K562 (cell line): ENCODE measurements at regions not wholly inside any gene's neighbourhood (a gene's known extent, or its start where the extent isn't known, plus 50 kb on each side); places are given as distances from the start of the nearest gene placed in this dataset.

ENCODE experiments used
- ATAC-seq: fragments of 200-7000 bp; cut with Tn5 transposase; 3 replicates; pipeline ENCODE4 v1.9.1; 2020; ENCODE audit warnings: moderate library complexity
- BruUV-seq: library from RNA; stranded (reverse); fragments of 400-500 nt; replicated peaks from 2 replicates; lab custom pipeline; 2021; lab: Mats Ljungman, UMichigan
- CTCF ChIA-PET: fragments of 300-600 bp; formaldehyde crosslinking; extraction: SDS; loops from one replicate; lab custom pipeline; 2021; ENCODE audit warnings: low intra/inter-chr PET ratio; lab: Yijun Ruan, JAX
- POLR2A ChIA-PET: fragments of 300-600, 350-650 bp; sonication (Branson Sonifier 250); formaldehyde crosslinking; extraction: SDS; loops from one replicate; lab custom pipeline; 2021; ENCODE audit warnings: antibody characterized with exemption, inconsistent platforms; lab: Yijun Ruan, JAX
- DNase-seq, 4 experiments: peaks; one replicate each; pipeline versions ENCODE4 v3.0.0 to v3.0.0-alpha.2; 2011 to 2018; ENCODE audit warnings: low spot score in 3 of 4, mixed read lengths in 3 of 4; ENCODE audit errors: extremely low read depth in 1 of 4
- FAIRE-seq: peaks from 2 replicates; lab custom pipeline; 2011; peaks lifted over from hg19 to GRCh38; lab: Jason Lieb, UNC
- H2AFZ ChIP-seq: 2 replicates; pipeline ENCODE4 v1.6.0; 2011; ENCODE audit warnings: low read depth, low read length, control low read depth, inconsistent platforms
- H3K27ac ChIP-seq: fragments of 200-600 bp; 3 replicates; pipeline ENCODE4 v1.8.0; 2011; ENCODE audit warnings: low read depth, mild to moderate bottlenecking, control low read depth, inconsistent platforms, low read length, moderate library complexity, mixed read lengths; ENCODE audit errors: extremely low read depth
- H3K27me3 ChIP-seq, 2 experiments: fragments of 300-600 bp in 1 of 2; 2 replicates in 1 of 2; 3 replicates in 1 of 2; pipeline versions ENCODE4 v1.6.0 to v1.8.0; 2011; ENCODE audit warnings: inconsistent platforms in 2 of 2, low read length in 2 of 2, mild to moderate bottlenecking in 1 of 2, mixed read lengths in 1 of 2, moderate library complexity in 1 of 2; ENCODE audit not compliant: control insufficient read depth in 2 of 2, insufficient read depth in 2 of 2
- H3K36me3 ChIP-seq: fragments of 300-600 bp; 3 replicates; pipeline ENCODE4 v1.8.0; 2011; ENCODE audit warnings: mild to moderate bottlenecking, low read length, inconsistent platforms; ENCODE audit not compliant: control insufficient read depth, insufficient read depth
- H3K4me1 ChIP-seq, 2 experiments: fragments of 200-600 bp in 1 of 2; replicated peaks in 1 of 2; 2 replicates in 1 of 2; 3 replicates in 1 of 2; pipeline versions ENCODE4 v1.5.1 to v1.8.0; 2011; ENCODE audit warnings: inconsistent platforms in 2 of 2, low read length in 2 of 2, mild to moderate bottlenecking in 1 of 2, mixed read lengths in 1 of 2, moderate library complexity in 1 of 2; ENCODE audit not compliant: control insufficient read depth in 2 of 2, insufficient read depth in 2 of 2
- H3K4me2 ChIP-seq: 2 replicates; pipeline ENCODE4 v1.6.1; 2011; ENCODE audit warnings: low read length, control low read depth, inconsistent platforms, mixed read lengths; ENCODE audit not compliant: insufficient read depth
- H3K4me3 ChIP-seq: fragments of 200-600 bp; sonication (generic), shearing (Covaris generic); 2 replicates; pipeline ENCODE4 v1.5.1; 2016; ENCODE audit warnings: control low read depth, inconsistent platforms
- H3K79me2 ChIP-seq: fragments of 200-600 bp; 3 replicates; pipeline ENCODE4 v1.8.0; 2011; ENCODE audit warnings: low read length, inconsistent platforms; ENCODE audit not compliant: control insufficient read depth, insufficient read depth
- H3K9ac ChIP-seq, 2 experiments: 2 replicates each; pipeline versions ENCODE4 v1.6.0 to v1.6.1; 2011; ENCODE audit warnings: low read depth in 2 of 2, low read length in 2 of 2, control low read depth in 1 of 2, inconsistent platforms in 1 of 2, mild to moderate bottlenecking in 1 of 2, mixed read lengths in 1 of 2; ENCODE audit not compliant: insufficient read depth in 1 of 2
- H3K9me1 ChIP-seq: one replicate; pipeline ENCODE4 v1.6.0; 2011; ENCODE audit warnings: inconsistent platforms, mild to moderate bottlenecking, low read length, moderate library complexity; ENCODE audit not compliant: control insufficient read depth, insufficient read depth
- H3K9me3 ChIP-seq: replicated peaks from 2 replicates; pipeline ENCODE4 v1.5.1; 2011; ENCODE audit warnings: low read depth, low read length, inconsistent platforms; ENCODE audit not compliant: control insufficient read depth, insufficient read depth
- H4K20me1 ChIP-seq: replicated peaks from 2 replicates; pipeline ENCODE4 v1.6.1; 2011; ENCODE audit warnings: low read length, inconsistent platforms, mixed read lengths; ENCODE audit not compliant: control insufficient read depth, insufficient read depth
- ETV6 ChIP-seq, 3 experiments: fragments of 150-350 bp in 1 of 3; sonication (generic) in 1 of 3; formaldehyde crosslinking in 1 of 3; IDR thresholded peaks; 2 replicates each; pipeline versions ENCODE4 v1.6.1 to v1.8.0; 2014 to 2022; ENCODE audit warnings: borderline replicate concordance in 2 of 3, low read depth in 2 of 3, antibody characterized with exemption in 1 of 3, low read length in 1 of 3, mild to moderate bottlenecking in 1 of 3, missing genetic modification reagents in 1 of 3
- MAFK ChIP-seq: IDR thresholded peaks from 2 replicates; pipeline ENCODE4 v1.6.1; 2011; ENCODE audit warnings: low read length, improper control_type of control experiment
- NCOA1 ChIP-seq: fragments of 450-650 bp; IDR thresholded peaks from 2 replicates; pipeline ENCODE4 v1.6.1; 2016; ENCODE audit warnings: low read depth
- NR2C1 ChIP-seq, 2 experiments: fragments of 450-650 bp; IDR thresholded peaks; 2 replicates each; pipeline ENCODE4 v1.6.1; 2017; ENCODE audit warnings: mild to moderate bottlenecking in 2 of 2, antibody characterized with exemption in 1 of 2, inconsistent platforms in 1 of 2, missing compliant biosample characterization in 1 of 2, missing genetic modification characterization in 1 of 2
- PRPF4 ChIP-seq: fragments of 200-400 bp; formaldehyde crosslinking; IDR thresholded peaks from one replicate; pipeline ENCODE4 v1.6.1; 2017; ENCODE audit warnings: low read length, low read depth, mild to moderate bottlenecking; ENCODE audit not compliant: insufficient read depth, poor library complexity, severe bottlenecking
- ZNF316 ChIP-seq: fragments of 450-650 bp; IDR thresholded peaks from 2 replicates; pipeline ENCODE4 v1.6.1; 2016
- WGBS: fragments of 100-300 bp; shearing (Covaris generic); methylation state at CpG from one replicate; pipeline ENCODE4 v1.1.6; 2016; ENCODE audit warnings: low coverage, mixed read lengths; ENCODE audit not compliant: insufficient coverage; ENCODE audit errors: missing lambda C conversion rate; 5-methylcytosine and 5-hydroxymethylcytosine counted together
- in situ Hi-C: fragments of 300-500 bp; cut with MboI; formaldehyde crosslinking; loops from 4 replicates; pipeline ENCODE4 v1.15.0; 2018; ENCODE audit warnings: inconsistent platforms, mixed read lengths
- intact Hi-C: fragments of 100-400 bp; cut with micrococcal nuclease; formaldehyde crosslinking; loops from 2 replicates; pipeline ENCODE4 v1.14.2; 2022
- TF ChIP-seq, protein P1 (sequence below): sonication (generic); formaldehyde crosslinking; IDR thresholded peaks from 2 replicates; pipeline ENCODE4 v1.8.0; 2022; ENCODE audit warnings: mild to moderate bottlenecking, missing genetic modification reagents

DNA sequence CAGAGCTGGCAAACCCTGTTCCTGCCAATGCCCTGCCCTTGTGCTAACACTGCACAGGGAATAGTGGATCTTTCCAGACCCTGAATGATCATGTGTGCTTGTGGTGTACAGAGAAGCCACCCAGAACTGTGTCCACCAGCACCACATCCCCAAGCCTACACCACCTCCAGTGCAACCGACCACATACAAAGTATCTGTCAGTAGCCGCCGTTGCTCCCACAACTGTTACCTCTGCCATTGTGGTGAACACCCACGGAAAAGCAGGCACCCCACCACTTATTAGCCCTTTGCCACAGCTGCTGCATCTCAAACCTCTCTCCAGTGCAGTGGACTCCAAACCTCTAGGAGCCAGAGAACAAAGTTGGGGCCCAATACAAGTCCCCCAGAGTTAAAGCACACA is 1049.6 kb downstream of the TRHDE start (continued):
- TF ChIP-seq, protein P1, sequence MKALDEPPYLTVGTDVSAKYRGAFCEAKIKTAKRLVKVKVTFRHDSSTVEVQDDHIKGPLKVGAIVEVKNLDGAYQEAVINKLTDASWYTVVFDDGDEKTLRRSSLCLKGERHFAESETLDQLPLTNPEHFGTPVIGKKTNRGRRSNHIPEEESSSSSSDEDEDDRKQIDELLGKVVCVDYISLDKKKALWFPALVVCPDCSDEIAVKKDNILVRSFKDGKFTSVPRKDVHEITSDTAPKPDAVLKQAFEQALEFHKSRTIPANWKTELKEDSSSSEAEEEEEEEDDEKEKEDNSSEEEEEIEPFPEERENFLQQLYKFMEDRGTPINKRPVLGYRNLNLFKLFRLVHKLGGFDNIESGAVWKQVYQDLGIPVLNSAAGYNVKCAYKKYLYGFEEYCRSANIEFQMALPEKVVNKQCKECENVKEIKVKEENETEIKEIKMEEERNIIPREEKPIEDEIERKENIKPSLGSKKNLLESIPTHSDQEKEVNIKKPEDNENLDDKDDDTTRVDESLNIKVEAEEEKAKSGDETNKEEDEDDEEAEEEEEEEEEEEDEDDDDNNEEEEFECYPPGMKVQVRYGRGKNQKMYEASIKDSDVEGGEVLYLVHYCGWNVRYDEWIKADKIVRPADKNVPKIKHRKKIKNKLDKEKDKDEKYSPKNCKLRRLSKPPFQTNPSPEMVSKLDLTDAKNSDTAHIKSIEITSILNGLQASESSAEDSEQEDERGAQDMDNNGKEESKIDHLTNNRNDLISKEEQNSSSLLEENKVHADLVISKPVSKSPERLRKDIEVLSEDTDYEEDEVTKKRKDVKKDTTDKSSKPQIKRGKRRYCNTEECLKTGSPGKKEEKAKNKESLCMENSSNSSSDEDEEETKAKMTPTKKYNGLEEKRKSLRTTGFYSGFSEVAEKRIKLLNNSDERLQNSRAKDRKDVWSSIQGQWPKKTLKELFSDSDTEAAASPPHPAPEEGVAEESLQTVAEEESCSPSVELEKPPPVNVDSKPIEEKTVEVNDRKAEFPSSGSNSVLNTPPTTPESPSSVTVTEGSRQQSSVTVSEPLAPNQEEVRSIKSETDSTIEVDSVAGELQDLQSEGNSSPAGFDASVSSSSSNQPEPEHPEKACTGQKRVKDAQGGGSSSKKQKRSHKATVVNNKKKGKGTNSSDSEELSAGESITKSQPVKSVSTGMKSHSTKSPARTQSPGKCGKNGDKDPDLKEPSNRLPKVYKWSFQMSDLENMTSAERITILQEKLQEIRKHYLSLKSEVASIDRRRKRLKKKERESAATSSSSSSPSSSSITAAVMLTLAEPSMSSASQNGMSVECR (CRISPR knock-in tag), result no peak
- no peak for TF ChIP-seq PRPF4
- TF ChIP-seq NCOA1, result no peak
- no peak for TF ChIP-seq ETV6 (IDR thresholded peaks at IDR 0.05; ENCODE audit: borderline replicate concordance in 1 of 2, low read depth in 2 of 2, low read length in 1 of 2)
- TF ChIP-seq ETV6 (CRISPR knock-in tag; IDR thresholded peaks at IDR 0.05; ENCODE audit: borderline replicate concordance), result no peak

DNA sequence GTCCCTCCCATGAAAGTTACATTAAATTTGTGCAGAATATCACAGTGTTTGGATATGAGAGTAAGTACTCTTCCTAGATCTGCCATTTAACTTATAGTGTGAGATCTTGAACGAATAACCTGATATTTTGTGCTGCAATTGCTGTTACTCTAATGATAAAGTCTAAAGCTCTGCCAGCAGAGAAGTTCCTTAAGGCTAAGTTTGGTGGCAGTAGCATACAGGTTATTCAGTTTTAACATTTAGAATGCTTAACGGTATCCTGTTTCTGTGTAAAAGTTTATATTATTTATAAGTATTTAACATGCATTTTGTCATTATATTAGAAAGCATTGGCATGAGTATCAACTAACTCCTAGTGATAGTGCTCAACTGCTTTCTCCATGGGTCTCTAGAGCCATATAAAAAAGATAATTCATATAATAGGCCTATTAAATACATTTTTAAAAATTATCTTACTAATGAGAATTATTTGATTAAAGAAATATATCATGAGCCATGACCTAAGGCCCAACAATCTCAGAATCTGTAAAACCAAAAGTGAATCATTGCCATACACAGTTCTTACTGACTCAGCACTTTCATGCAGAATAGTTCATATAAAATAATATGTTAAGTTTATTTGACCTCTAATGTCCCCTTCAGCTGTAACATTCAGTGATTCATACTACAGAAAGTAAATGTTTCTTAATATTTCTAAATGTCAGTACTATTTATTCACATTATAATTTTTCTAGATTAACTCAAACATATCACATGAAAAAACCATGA is 1058.6 kb downstream of the TRHDE start:
- H3K4me1 ChIP-seq, result no peaks in the 10 kb centered on the region
- H3K9me1 ChIP-seq, result no peaks in the 10 kb centered on the region
- H3K9ac ChIP-seq, result no peak overlapping the region
- H3K79me2 ChIP-seq, result no peaks in the 10 kb centered on the region
- POLR2A ChIA-PET, result no interaction called here
- DNase-seq (no peak), ATAC-seq (no peak), FAIRE-seq (no peak)
- BruUV-seq, result no TSS peak
- intact Hi-C loops, result no loop called here
- in situ Hi-C loops, result no loop called here
- H3K9me3 ChIP-seq, result no peaks in the 10 kb centered on the region
- 0% methylated on average over 2 of the region's 2 CpGs for WGBS
- no peaks in the 10 kb centered on the region for H3K27me3 ChIP-seq
- CTCF ChIA-PET, result no interaction called here
- H4K20me1 ChIP-seq, result no peaks in the 10 kb centered on the region
- H2AFZ ChIP-seq, result no peak overlapping the region
- H3K27ac ChIP-seq, result no peak overlapping the region
- no peaks in the 10 kb centered on the region for H3K36me3 ChIP-seq
- H3K4me2 ChIP-seq, result no peak overlapping the region
- no peak overlapping the region for H3K4me3 ChIP-seq
- peak; percentile 73 for TF ChIP-seq ZNF316
- peak; percentile 76 for TF ChIP-seq MAFK
- no peak for TF ChIP-seq NR2C1 (IDR thresholded peaks at IDR 0.05)
- TF ChIP-seq NR2C1 (tag; IDR thresholded peaks at IDR 0.05), result no peak
